ENCODE measurements at regions not wholly inside any gene's neighbourhood (a gene's known extent, or its start where the extent isn't known, plus 50 kb on each side); places are given as distances from the start of the nearest gene placed in this dataset.

- no peaks in the 10 kb centered on the region for H3K9me3 Mint-ChIP-seq
- Histone ChIP-seq H3K36me3 (ENCODE audit: control insufficient read depth, insufficient read depth, low read length) (no peaks in the 10 kb centered on the region), H3K27me3 (ENCODE audit: control insufficient read depth, insufficient read depth, low read length) (no peaks in the 10 kb centered on the region), H3K9me3 (ENCODE audit: control insufficient read depth, insufficient read depth, low read length) (no peaks in the 10 kb centered on the region), H3K4me1 (ENCODE audit: control insufficient read depth, insufficient read depth, low read length) (no peaks in the 10 kb centered on the region), H3K27ac (ENCODE audit: low read length) (no peak overlapping the region), H3K4me3 (ENCODE audit: low read length) (no peak overlapping the region)
- intact Hi-C loops (cut with micrococcal nuclease) = no loop called here
- no peaks in the 10 kb centered on the region for H3K27me3 Mint-ChIP-seq (ENCODE audit: low read depth in 2 of 2)
- no peak for DNase-seq
- WGBS (ENCODE audit: insufficient coverage) = 87% methylated on average over 15 of the region's 15 CpGs
- no peak for ATAC-seq
- no peaks in the 10 kb centered on the region for H3K4me1 Mint-ChIP-seq
- no peaks in the 10 kb centered on the region for H3K36me3 Mint-ChIP-seq
- no peak for TF ChIP-seq CTCF (IDR thresholded peaks at IDR 0.05)
- H3K4me3 Mint-ChIP-seq = no peak overlapping the region
- H3K27ac Mint-ChIP-seq = no peak overlapping the region
Measured at GRCh38 chr22:48676266-48677167, 1151.2 kb downstream of the BRD1 start.

GRCh38 chr22:48675830-48676145 lies 1151.9 kb downstream of the BRD1 start:
- H3K27me3 ChIP-seq (ENCODE audit: control insufficient read depth, insufficient read depth, low read length) = no peaks in the 10 kb centered on the region
- ATAC-seq = peak in 1 of 3 donors; percentile 1
- 92% methylated on average over 4 of the region's 4 CpGs for WGBS (ENCODE audit: insufficient coverage)
- no peak overlapping the region for H3K4me3 Mint-ChIP-seq
- H3K27ac Mint-ChIP-seq = no peak overlapping the region
- H3K9me3 ChIP-seq (ENCODE audit: control insufficient read depth, insufficient read depth, low read length) = no peaks in the 10 kb centered on the region
- intact Hi-C loops (cut with micrococcal nuclease) = no loop called here
- H3K27me3 Mint-ChIP-seq (ENCODE audit: low read depth in 2 of 2) = no peaks in the 10 kb centered on the region
- no peaks in the 10 kb centered on the region for H3K36me3 ChIP-seq (ENCODE audit: control insufficient read depth, insufficient read depth, low read length)
- H3K36me3 Mint-ChIP-seq = no peaks in the 10 kb centered on the region
- no peaks in the 10 kb centered on the region for H3K4me1 Mint-ChIP-seq
- TF ChIP-seq CTCF (IDR thresholded peaks at IDR 0.05) = no peak
- no peaks in the 10 kb centered on the region for H3K9me3 Mint-ChIP-seq
- no peaks in the 10 kb centered on the region for H3K4me1 ChIP-seq (ENCODE audit: control insufficient read depth, insufficient read depth, low read length)
- no peak overlapping the region for H3K27ac ChIP-seq (ENCODE audit: low read length)
- DNase-seq = no peak
- no peak overlapping the region for H3K4me3 ChIP-seq (ENCODE audit: low read length)

GRCh38 chr22:48675141-48675829 lies 1152.4 kb downstream of the BRD1 start:
- no peaks in the 10 kb centered on the region for H3K4me1 Mint-ChIP-seq
- H3K36me3 Mint-ChIP-seq = no peaks in the 10 kb centered on the region
- Histone ChIP-seq H3K27me3 (ENCODE audit: control insufficient read depth, insufficient read depth, low read length) (no peaks in the 10 kb centered on the region), H3K9me3 (ENCODE audit: control insufficient read depth, insufficient read depth, low read length) (no peaks in the 10 kb centered on the region), H3K4me1 (ENCODE audit: control insufficient read depth, insufficient read depth, low read length) (no peaks in the 10 kb centered on the region), H3K4me3 (ENCODE audit: low read length) (no peak overlapping the region), H3K27ac (ENCODE audit: low read length) (no peak overlapping the region), H3K36me3 (ENCODE audit: control insufficient read depth, insufficient read depth, low read length) (no peaks in the 10 kb centered on the region)
- H3K27me3 Mint-ChIP-seq (ENCODE audit: low read depth in 2 of 2) = no peaks in the 10 kb centered on the region
- DNase-seq (no peak), ATAC-seq (no peak)
- TF ChIP-seq CTCF (IDR thresholded peaks at IDR 0.05) = no peak
- H3K27ac Mint-ChIP-seq = no peak overlapping the region
- H3K9me3 Mint-ChIP-seq = no peaks in the 10 kb centered on the region
- no peak overlapping the region for H3K4me3 Mint-ChIP-seq
- 89% methylated on average over 15 of the region's 15 CpGs for WGBS (ENCODE audit: insufficient coverage)
- intact Hi-C loops (cut with micrococcal nuclease) = no loop called here
